ENCODE measurements at regions not wholly inside any gene's neighbourhood (a gene's known extent, or its start where the extent isn't known, plus 50 kb on each side); places are given as distances from the start of the nearest gene placed in this dataset.

- TF ChIP-seq POLR2A (IDR thresholded peaks at IDR 0.05) (no peak), CTCF (IDR thresholded peaks at IDR 0.05) (no peak)
These were observed 68.7 kb upstream of the EDAR start for GRCh38 chr2:109057686-109058085.

Measured in Peyer's patch (tissue), 4 donors.